Loucy (cell line): ENCODE measurements at regions not wholly inside any gene's neighbourhood (a gene's known extent, or its start where the extent isn't known, plus 50 kb on each side); places are given as distances from the start of the nearest gene placed in this dataset.

Source experiments
- H2AFZ ChIP-seq: fragments of 200-600 bp; sonication (generic); 2 replicates; pipeline ENCODE4 v1.6.0; 2016; ENCODE audit warnings: antibody characterized with exemption, mild to moderate bottlenecking, low read length, moderate library complexity
- H3F3A ChIP-seq: fragments of 200-600 bp; 2 replicates; pipeline ENCODE4 v1.6.0; 2016; ENCODE audit warnings: antibody characterized with exemption, low read depth, mild to moderate bottlenecking
- H3K27me3 ChIP-seq: fragments of 200-600 bp; sonication (generic); 2 replicates; pipeline ENCODE4 v1.6.1; 2014; ENCODE audit warnings: low read length, mild to moderate bottlenecking; ENCODE audit not compliant: insufficient read depth, poor library complexity, severe bottlenecking
- H3K36me3 ChIP-seq: fragments of 200-600 bp; sonication (generic); 2 replicates; pipeline ENCODE4 v1.6.1; 2016; ENCODE audit warnings: low read length; ENCODE audit not compliant: insufficient read depth
- H3K4me1 ChIP-seq: fragments of 200-600 bp; sonication (generic); 2 replicates; pipeline ENCODE4 v1.5.1; 2014; ENCODE audit warnings: low read length, mild to moderate bottlenecking; ENCODE audit not compliant: insufficient read depth, poor library complexity, severe bottlenecking
- H3K4me2 ChIP-seq: fragments of 200-600 bp; sonication (generic); 2 replicates; pipeline ENCODE4 v1.6.0; 2014; ENCODE audit warnings: antibody characterized with exemption, low read length, low read depth, mild to moderate bottlenecking; ENCODE audit not compliant: poor library complexity, severe bottlenecking
- H3K4me3 ChIP-seq: fragments of 200-600 bp; sonication (generic); 2 replicates; pipeline ENCODE4 v1.5.1; 2014; ENCODE audit warnings: low read length, mild to moderate bottlenecking, mixed read lengths; ENCODE audit not compliant: poor library complexity, severe bottlenecking
- H3K79me2 ChIP-seq: fragments of 200-600 bp; sonication (generic); 2 replicates; pipeline ENCODE4 v1.6.1; 2014; ENCODE audit warnings: low read length; ENCODE audit not compliant: insufficient read depth
- H3K9ac ChIP-seq: fragments of 200-600 bp; sonication (generic); 2 replicates; pipeline ENCODE4 v1.6.0; 2014; ENCODE audit warnings: mild to moderate bottlenecking, low read depth, low read length, moderate library complexity; ENCODE audit not compliant: poor library complexity, severe bottlenecking
- H3K9me2 ChIP-seq: fragments of 200-600 bp; sonication (generic); replicated peaks from 2 replicates; pipeline ENCODE4 v1.6.1; 2016; ENCODE audit warnings: low read depth, low read length, mixed read lengths
- H3K9me3 ChIP-seq: fragments of 200-600 bp; sonication (generic); 2 replicates; pipeline ENCODE4 v1.6.1; 2014; ENCODE audit warnings: mild to moderate bottlenecking, antibody characterized with exemption, low read length, low read depth; ENCODE audit not compliant: insufficient read depth
- H4K20me1 ChIP-seq: fragments of 200-600 bp; sonication (generic); 2 replicates; pipeline ENCODE4 v1.6.0; 2014; ENCODE audit warnings: antibody characterized with exemption, low read length, mild to moderate bottlenecking; ENCODE audit not compliant: insufficient read depth, poor library complexity, severe bottlenecking
- CTCF ChIP-seq: fragments of 200-600 bp; sonication (generic); conservative IDR thresholded peaks from 2 replicates; pipeline ENCODE4 v1.5.1; 2014; ENCODE audit warnings: mild to moderate bottlenecking, antibody characterized with exemption, low read length
- EZH2phosphoT487 ChIP-seq: fragments of 200-600 bp; IDR thresholded peaks from 2 replicates; pipeline ENCODE4 v1.6.1; 2018; ENCODE audit warnings: antibody characterized with exemption, mild to moderate bottlenecking, moderate library complexity, borderline replicate concordance

GRCh38 chr5:87007737-87008136 is 259.9 kb upstream of the RASA1 start:
- Histone ChIP-seq H3K27me3 (no peaks in the 10 kb centered on the region), H3K4me1 (no peaks in the 10 kb centered on the region), H3K9me2 (no peaks in the 10 kb centered on the region), H2AFZ (no peak overlapping the region), H3K79me2 (no peaks in the 10 kb centered on the region), H3K9ac (no peak overlapping the region), H4K20me1 (no peaks in the 10 kb centered on the region), H3K9me3 (no peaks in the 10 kb centered on the region), H3K4me3 (no peak overlapping the region), H3K4me2 (no peak overlapping the region), H3K36me3 (no peaks in the 10 kb centered on the region), H3F3A (no peaks in the 10 kb centered on the region)
- TF ChIP-seq CTCF = no peak
- no peak for TF ChIP-seq EZH2phosphoT487

- H3K4me2 ChIP-seq = no peak overlapping the region
- no peaks in the 10 kb centered on the region for H4K20me1 ChIP-seq
- no peaks in the 10 kb centered on the region for H3K9me3 ChIP-seq
- TF ChIP-seq EZH2phosphoT487 (no peak), CTCF (no peak)
- no peak overlapping the region for H3K9ac ChIP-seq
- H3K27me3 ChIP-seq = no peaks in the 10 kb centered on the region
- H3K4me3 ChIP-seq = no peak overlapping the region
- H3K9me2 ChIP-seq = no peaks in the 10 kb centered on the region
- no peak overlapping the region for H2AFZ ChIP-seq
- H3K79me2 ChIP-seq = no peaks in the 10 kb centered on the region
- no peaks in the 10 kb centered on the region for H3F3A ChIP-seq
- H3K36me3 ChIP-seq = no peaks in the 10 kb centered on the region
- no peaks in the 10 kb centered on the region for H3K4me1 ChIP-seq
These were observed 258.7 kb upstream of the RASA1 start for GRCh38 chr5:87008751-87009560.

DNA sequence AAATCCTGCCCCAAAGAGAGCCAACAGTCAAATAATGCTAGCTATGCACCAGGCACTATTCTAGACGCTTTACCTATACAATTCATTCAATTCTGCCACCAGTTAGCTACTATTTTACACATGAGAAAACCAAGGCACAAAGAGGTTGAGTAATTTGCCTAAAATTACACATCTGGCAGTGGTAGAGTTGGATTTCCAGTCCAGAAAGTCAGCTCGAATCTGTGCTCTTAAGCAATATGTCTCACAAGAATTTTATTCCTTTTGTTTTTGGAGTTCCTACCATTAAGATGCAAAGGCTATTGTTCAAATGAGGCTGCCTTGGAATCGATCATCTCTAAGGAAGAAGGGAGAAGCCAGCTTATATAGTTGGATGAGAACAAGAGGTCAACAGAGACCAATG is 256.9 kb upstream of the RASA1 start:
- no peaks in the 10 kb centered on the region for H4K20me1 ChIP-seq
- TF ChIP-seq CTCF = no peak
- TF ChIP-seq EZH2phosphoT487 = no peak
- H3F3A ChIP-seq = no peaks in the 10 kb centered on the region
- H3K9me3 ChIP-seq = no peaks in the 10 kb centered on the region
- no peak overlapping the region for H3K4me2 ChIP-seq
- H3K9ac ChIP-seq = no peak overlapping the region
- H3K79me2 ChIP-seq = no peaks in the 10 kb centered on the region
- H3K4me1 ChIP-seq = no peaks in the 10 kb centered on the region
- no peak overlapping the region for H3K4me3 ChIP-seq
- H3K27me3 ChIP-seq = no peaks in the 10 kb centered on the region
- no peaks in the 10 kb centered on the region for H3K9me2 ChIP-seq
- H2AFZ ChIP-seq = no peak overlapping the region
- H3K36me3 ChIP-seq = no peaks in the 10 kb centered on the region
